ENCODE measurements at regions not wholly inside any gene's neighbourhood (a gene's known extent, or its start where the extent isn't known, plus 50 kb on each side); places are given as distances from the start of the nearest gene placed in this dataset.

DNA sequence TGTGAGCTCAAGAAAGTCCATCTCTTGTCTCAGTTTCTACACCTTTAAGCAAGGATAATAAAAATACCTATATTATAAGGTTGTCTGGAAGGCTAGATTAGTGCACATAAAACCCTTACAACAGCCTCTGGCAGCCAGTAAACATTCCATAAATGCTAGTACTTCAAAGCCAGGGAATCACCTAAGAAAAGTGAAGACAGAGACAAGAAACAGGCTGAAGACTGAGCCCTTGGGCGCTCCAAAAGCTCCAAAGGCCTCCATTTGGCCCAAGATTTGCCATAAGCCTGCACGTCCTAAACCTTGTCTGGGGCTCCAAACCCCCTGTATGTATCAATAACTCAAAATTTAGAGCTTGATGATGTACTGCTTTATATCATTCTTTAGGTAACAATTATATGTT, 52.2 kb upstream of the AKIP1 start:
- Mint-ChIP-seq H3K27me3 (peaks cover 46% of the 10 kb centered on the region), H3K4me1 (peaks cover 2% of the 10 kb centered on the region), H3K27ac (no peak overlapping the region), H3K4me3 (no peak overlapping the region), H3K36me3 (ENCODE audit: low read depth) (peaks cover 3% of the 10 kb centered on the region)
- DNase-seq = no peak
- ATAC-seq = no peak
- no peaks in the 10 kb centered on the region for H3K9me3 ChIP-seq (ENCODE audit: control insufficient read depth, low read length, poor library complexity, severe bottlenecking)

All from T-helper 17 cell (primary cell).